H9 (cell line): ENCODE measurements at regions not wholly inside any gene's neighbourhood (a gene's known extent, or its start where the extent isn't known, plus 50 kb on each side); places are given as distances from the start of the nearest gene placed in this dataset.

Source experiments
- DNase-seq: peaks from one replicate; pipeline ENCODE4 v3.0.0-alpha.2; 2017
- H2AFZ ChIP-seq: one replicate; pipeline ENCODE4 v1.6.1; 2013; ENCODE audit warnings: mild to moderate bottlenecking, low read length, control low read depth, moderate library complexity
- H2AK5ac ChIP-seq: 2 replicates; pipeline ENCODE4 v1.6.1; 2013; ENCODE audit warnings: low read length, control low read depth, mixed read lengths; ENCODE audit not compliant: insufficient read length
- H2BK120ac ChIP-seq: one replicate; pipeline ENCODE4 v1.6.1; 2013; ENCODE audit warnings: low read depth, mild to moderate bottlenecking, low read length, control low read depth, inconsistent platforms; ENCODE audit not compliant: poor library complexity, severe bottlenecking
- H2BK12ac ChIP-seq: 2 replicates; pipeline ENCODE4 v1.6.1; 2013; ENCODE audit warnings: low read length, control low read depth, mixed read lengths, low read depth; ENCODE audit not compliant: insufficient read length
- H2BK15ac ChIP-seq: 2 replicates; pipeline ENCODE4 v1.6.1; 2013; ENCODE audit warnings: low read depth, low read length, control low read depth
- H2BK20ac ChIP-seq: one replicate; pipeline ENCODE4 v1.6.1; 2013; ENCODE audit warnings: low read depth, mild to moderate bottlenecking, low read length, control low read depth, inconsistent platforms; ENCODE audit not compliant: poor library complexity, severe bottlenecking
- H2BK5ac ChIP-seq: 2 replicates; pipeline ENCODE4 v1.6.1; 2013; ENCODE audit warnings: low read length, control low read depth, mixed read lengths; ENCODE audit not compliant: insufficient read length
- H3K14ac ChIP-seq: 2 replicates; pipeline ENCODE4 v1.6.1; 2013; ENCODE audit warnings: low read length, control low read depth; ENCODE audit not compliant: insufficient read depth
- H3K18ac ChIP-seq: 2 replicates; pipeline ENCODE4 v1.6.1; 2013; ENCODE audit warnings: low read depth, mild to moderate bottlenecking, mixed read lengths, low read length, control low read depth; ENCODE audit not compliant: insufficient read length
- H3K23ac ChIP-seq: 2 replicates; pipeline ENCODE4 v1.6.1; 2013; ENCODE audit warnings: low read length, control low read depth, mixed read lengths, low read depth; ENCODE audit not compliant: insufficient read length
- H3K23me2 ChIP-seq: 2 replicates; pipeline ENCODE4 v1.6.1; 2013; ENCODE audit warnings: low read depth, mild to moderate bottlenecking, mixed read lengths, low read length, control low read depth; ENCODE audit not compliant: insufficient read length, poor library complexity, severe bottlenecking
- H3K27ac ChIP-seq: 2 replicates; pipeline ENCODE4 v1.5.1; 2013; ENCODE audit warnings: low read length, control low read depth, mixed read lengths, low read depth; ENCODE audit not compliant: insufficient read length
- H3K27me3 ChIP-seq: 2 replicates; pipeline ENCODE4 v1.6.1; 2013; ENCODE audit warnings: low read length, control low read depth, inconsistent platforms; ENCODE audit not compliant: insufficient read depth
- H3K4ac ChIP-seq: 2 replicates; pipeline ENCODE4 v1.6.1; 2013; ENCODE audit warnings: low read depth, mild to moderate bottlenecking, control low read depth, inconsistent platforms, low read length, moderate library complexity
- H3K4me1 ChIP-seq: 2 replicates; pipeline ENCODE4 v1.6.1; 2013; ENCODE audit warnings: low read length, control low read depth, inconsistent platforms; ENCODE audit not compliant: insufficient read depth
- H3K4me2 ChIP-seq: 2 replicates; pipeline ENCODE4 v1.6.1; 2013; ENCODE audit warnings: low read length, control low read depth, mixed read lengths; ENCODE audit not compliant: insufficient read length, insufficient read depth
- H3K56ac ChIP-seq: 2 replicates; pipeline ENCODE4 v1.6.1; 2013; ENCODE audit warnings: low read depth, mild to moderate bottlenecking, mixed read lengths, low read length, control low read depth; ENCODE audit not compliant: insufficient read length
- H3K79me1 ChIP-seq: 2 replicates; pipeline ENCODE4 v1.6.1; 2013; ENCODE audit warnings: low read depth, mild to moderate bottlenecking, moderate library complexity, low read length, control low read depth, inconsistent platforms; ENCODE audit not compliant: insufficient read depth, poor library complexity, severe bottlenecking
- H3K79me2 ChIP-seq: 2 replicates; pipeline ENCODE4 v1.6.1; 2013; ENCODE audit warnings: low read length, control low read depth, inconsistent platforms; ENCODE audit not compliant: insufficient read depth
- H3K9ac ChIP-seq: 2 replicates; pipeline ENCODE4 v1.6.1; 2013; ENCODE audit warnings: low read length, control low read depth, mixed read lengths; ENCODE audit not compliant: insufficient read length; ENCODE audit errors: extremely low read depth
- H3K9me3 ChIP-seq: one replicate; pipeline ENCODE4 v1.6.1; 2013; ENCODE audit warnings: low read depth, low read length, inconsistent platforms; ENCODE audit not compliant: control insufficient read depth
- H3T11ph ChIP-seq: one replicate; pipeline ENCODE4 v1.6.1; 2013; ENCODE audit warnings: mild to moderate bottlenecking, low read length, control low read depth, inconsistent platforms
- H4K20me1 ChIP-seq: one replicate; pipeline ENCODE4 v1.6.1; 2013; ENCODE audit not compliant: control insufficient read depth, insufficient read length, insufficient read depth
- H4K5ac ChIP-seq: 2 replicates; pipeline ENCODE4 v1.6.1; 2013; ENCODE audit warnings: low read depth, mild to moderate bottlenecking, mixed read lengths, low read length, control low read depth; ENCODE audit not compliant: insufficient read length
- H4K8ac ChIP-seq: replicated peaks from 2 replicates; pipeline ENCODE4 v1.6.1; 2013; ENCODE audit warnings: low read length, control low read depth, mixed read lengths, low read depth; ENCODE audit not compliant: insufficient read length
- H4K91ac ChIP-seq: 2 replicates; pipeline ENCODE4 v1.6.1; 2013; ENCODE audit warnings: low read depth, mild to moderate bottlenecking, moderate library complexity, mixed read lengths, low read length, control low read depth; ENCODE audit not compliant: insufficient read length
- H3K27ac Mint-ChIP-seq, 3 experiments: 2 replicates in 2 of 3; 3 replicates in 1 of 3; pipeline ENCODE4 v1.8.0; 2020 to 2021; ENCODE audit warnings: mixed read lengths in 3 of 3, mild to moderate bottlenecking in 1 of 3, moderate library complexity in 1 of 3
- H3K27me3 Mint-ChIP-seq: 2 replicates; pipeline ENCODE4 v1.8.0; 2021; ENCODE audit warnings: low read depth, mild to moderate bottlenecking, moderate library complexity, mixed read lengths
- H3K36me3 Mint-ChIP-seq, 3 experiments: 2 replicates in 2 of 3; 3 replicates in 1 of 3; pipeline ENCODE4 v1.8.0; 2020 to 2021; ENCODE audit warnings: low read depth in 3 of 3, mixed read lengths in 3 of 3; ENCODE audit not compliant: insufficient read depth in 1 of 3
- H3K4me1 Mint-ChIP-seq, 2 experiments: 2 replicates each; pipeline ENCODE4 v1.8.0; 2020; ENCODE audit warnings: mixed read lengths in 2 of 2
- H3K4me3 Mint-ChIP-seq, 2 experiments: 2 replicates in 1 of 2; 3 replicates in 1 of 2; pipeline ENCODE4 v1.8.0; 2020 to 2021; ENCODE audit warnings: mild to moderate bottlenecking in 2 of 2, mixed read lengths in 2 of 2, moderate library complexity in 1 of 2
- H3K9me3 Mint-ChIP-seq, 2 experiments: 2 replicates in 1 of 2; 3 replicates in 1 of 2; pipeline ENCODE4 v1.8.0; 2020; ENCODE audit warnings: mild to moderate bottlenecking in 2 of 2, mixed read lengths in 2 of 2, moderate library complexity in 1 of 2
- WGBS: extraction: QIAGEN DNeasy Blood & Tissue Kit; methylation state at CpG from one replicate; pipeline ENCODE4 v1.1.7; 2013; ENCODE audit warnings: missing lambda C conversion rate, low lambda C conversion rate, mixed read lengths; ENCODE audit not compliant: insufficient read length; ENCODE audit errors: extremely low coverage; 5-methylcytosine and 5-hydroxymethylcytosine counted together
- TF ChIP-seq, protein P1 (sequence below): fragments of 200-600 bp; sonication (generic); conservative IDR thresholded peaks from 3 replicates; pipeline ENCODE4 v1.8.0; 2021; ENCODE audit warnings: antibody characterized with exemption, mild to moderate bottlenecking

DNA sequence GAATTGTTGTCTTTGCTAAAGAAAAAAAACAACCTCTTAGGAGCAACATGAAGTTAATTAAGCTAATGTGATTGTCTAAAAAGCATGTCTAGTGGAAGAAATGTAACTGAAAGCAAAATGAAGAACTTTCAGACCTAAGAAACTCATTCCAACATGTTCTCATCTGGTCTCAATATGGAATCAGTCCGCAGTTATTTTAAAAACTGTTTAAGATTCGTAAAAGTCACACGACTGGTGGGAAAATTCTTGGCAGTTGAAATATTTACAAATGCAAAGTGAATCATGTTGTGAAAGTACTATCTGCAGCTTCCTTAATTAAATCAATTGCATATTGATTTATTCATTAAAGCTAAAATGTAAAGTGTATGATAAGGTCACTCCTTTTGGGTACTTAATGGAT lies 117.8 kb upstream of the DIAPH2 start:
- Histone ChIP-seq H2BK15ac (no peak overlapping the region), H3K23me2 (no peaks in the 10 kb centered on the region), H2BK20ac (no peak overlapping the region), H3K27me3 (no peaks in the 10 kb centered on the region), H2AK5ac (no peak overlapping the region), H3K14ac (no peak overlapping the region), H3K79me2 (no peaks in the 10 kb centered on the region), H3K27ac (no peak overlapping the region), H3K4ac (no peak overlapping the region), H4K5ac (no peak overlapping the region), H2BK12ac (no peak overlapping the region), H2AFZ (no peak overlapping the region), H4K20me1 (no peaks in the 10 kb centered on the region), H3K79me1 (no peaks in the 10 kb centered on the region), H3K4me1 (no peaks in the 10 kb centered on the region), H3K18ac (no peak overlapping the region), H4K8ac (no peak overlapping the region), H3K56ac (no peak overlapping the region), H3K23ac (no peak overlapping the region), H3K4me2 (no peak overlapping the region), H4K91ac (no peak overlapping the region), H2BK5ac (no peak overlapping the region), H2BK120ac (no peak overlapping the region), H3K9me3 (no peaks in the 10 kb centered on the region), H3T11ph (no peak overlapping the region), H3K9ac (no peak overlapping the region)
- Mint-ChIP-seq H3K4me1 (peaks cover 0 to 17% of the 10 kb centered on the region in 2 experiments; a peak in 3 of 4 replicates), H3K27me3 (no peaks in the 10 kb centered on the region), H3K4me3 (no peak overlapping the region), H3K9me3 (peaks cover 2 to 3% of the 10 kb centered on the region in 2 experiments; a peak in 2 of 5 replicates), H3K36me3 (peaks cover 1 to 8% (median 2%) of the 10 kb centered on the region in 3 experiments; a peak in 5 of 7 replicates), H3K27ac (no peak overlapping the region)
- TF ChIP-seq, protein P1, sequence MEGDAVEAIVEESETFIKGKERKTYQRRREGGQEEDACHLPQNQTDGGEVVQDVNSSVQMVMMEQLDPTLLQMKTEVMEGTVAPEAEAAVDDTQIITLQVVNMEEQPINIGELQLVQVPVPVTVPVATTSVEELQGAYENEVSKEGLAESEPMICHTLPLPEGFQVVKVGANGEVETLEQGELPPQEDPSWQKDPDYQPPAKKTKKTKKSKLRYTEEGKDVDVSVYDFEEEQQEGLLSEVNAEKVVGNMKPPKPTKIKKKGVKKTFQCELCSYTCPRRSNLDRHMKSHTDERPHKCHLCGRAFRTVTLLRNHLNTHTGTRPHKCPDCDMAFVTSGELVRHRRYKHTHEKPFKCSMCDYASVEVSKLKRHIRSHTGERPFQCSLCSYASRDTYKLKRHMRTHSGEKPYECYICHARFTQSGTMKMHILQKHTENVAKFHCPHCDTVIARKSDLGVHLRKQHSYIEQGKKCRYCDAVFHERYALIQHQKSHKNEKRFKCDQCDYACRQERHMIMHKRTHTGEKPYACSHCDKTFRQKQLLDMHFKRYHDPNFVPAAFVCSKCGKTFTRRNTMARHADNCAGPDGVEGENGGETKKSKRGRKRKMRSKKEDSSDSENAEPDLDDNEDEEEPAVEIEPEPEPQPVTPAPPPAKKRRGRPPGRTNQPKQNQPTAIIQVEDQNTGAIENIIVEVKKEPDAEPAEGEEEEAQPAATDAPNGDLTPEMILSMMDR: no peak
- DNase-seq: no peak
- WGBS: no CpG with 5 or more reads among the region's 3 CpGs
